ENCODE measurements at regions not wholly inside any gene's neighbourhood (a gene's known extent, or its start where the extent isn't known, plus 50 kb on each side); places are given as distances from the start of the nearest gene placed in this dataset.

GRCh38 chr2:40955042-40955441 is 503.2 kb upstream of the SLC8A1 start:
- H3K27ac ChIP-seq (ENCODE audit: low read length), result no peak overlapping the region
- 63% methylated on average over 1 of the region's 2 CpGs for WGBS (ENCODE audit: insufficient coverage)
- no peaks in the 10 kb centered on the region for H3K9me3 ChIP-seq (replicated peaks; ENCODE audit: control insufficient read depth, low read depth, low read length)
- no peaks in the 10 kb centered on the region for H3K27me3 ChIP-seq (ENCODE audit: control insufficient read depth, insufficient read depth, low read length)
- H3K36me3 ChIP-seq (ENCODE audit: control insufficient read depth, insufficient read depth, low read length), result no peaks in the 10 kb centered on the region
- no peaks in the 10 kb centered on the region for H3K4me1 ChIP-seq (ENCODE audit: control insufficient read depth, insufficient read depth, low read length)
- no peak overlapping the region for H3K4me3 ChIP-seq (ENCODE audit: low read length)
- no peak for DNase-seq

GRCh38 chr2:40955635-40956034 is 503.7 kb upstream of the SLC8A1 start:
- DNase-seq, result no peak
- Histone ChIP-seq H3K4me3 (ENCODE audit: low read length) (no peak overlapping the region), H3K27me3 (ENCODE audit: control insufficient read depth, insufficient read depth, low read length) (no peaks in the 10 kb centered on the region)

DNA sequence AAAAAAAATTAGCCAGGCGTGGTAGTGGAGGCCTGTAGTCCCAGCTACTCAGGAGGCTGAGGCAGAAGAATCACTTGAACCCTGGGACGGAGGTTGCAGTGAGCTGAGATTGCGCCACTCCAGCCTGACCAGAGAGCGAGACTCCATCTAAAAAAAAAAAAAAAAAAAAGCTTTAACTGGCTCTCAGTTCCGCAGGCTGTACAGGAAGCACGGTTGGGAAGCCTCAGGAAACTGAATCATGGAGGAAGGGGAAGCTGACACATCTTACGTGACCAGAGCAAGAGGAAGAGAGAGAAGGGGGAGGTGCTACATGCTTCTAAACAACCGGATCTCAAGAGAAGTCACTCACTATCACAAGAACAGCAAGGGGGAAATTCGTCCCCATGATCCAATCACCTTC is 505.6 kb upstream of the SLC8A1 start:
- no peak overlapping the region for H3K27ac ChIP-seq (ENCODE audit: low read length)
- peak; percentile 23 for DNase-seq
- H3K4me1 ChIP-seq (ENCODE audit: control insufficient read depth, insufficient read depth, low read length), result no peaks in the 10 kb centered on the region
- H3K9me3 ChIP-seq (replicated peaks; ENCODE audit: control insufficient read depth, low read depth, low read length), result no peaks in the 10 kb centered on the region
- no peak overlapping the region for H3K4me3 ChIP-seq (ENCODE audit: low read length)
- 94% methylated on average over 2 of the region's 9 CpGs for WGBS (ENCODE audit: insufficient coverage)
- no peaks in the 10 kb centered on the region for H3K36me3 ChIP-seq (ENCODE audit: control insufficient read depth, insufficient read depth, low read length)
- no peaks in the 10 kb centered on the region for H3K27me3 ChIP-seq (ENCODE audit: control insufficient read depth, insufficient read depth, low read length)

More at GRCh38 chr2:40955635-40956034, 503.7 kb upstream of the SLC8A1 start:
- Histone ChIP-seq H3K36me3 (ENCODE audit: control insufficient read depth, insufficient read depth, low read length) (no peaks in the 10 kb centered on the region), H3K4me1 (ENCODE audit: control insufficient read depth, insufficient read depth, low read length) (no peaks in the 10 kb centered on the region), H3K27ac (ENCODE audit: low read length) (no peak overlapping the region), H3K9me3 (replicated peaks; ENCODE audit: control insufficient read depth, low read depth, low read length) (no peaks in the 10 kb centered on the region)

DNA sequence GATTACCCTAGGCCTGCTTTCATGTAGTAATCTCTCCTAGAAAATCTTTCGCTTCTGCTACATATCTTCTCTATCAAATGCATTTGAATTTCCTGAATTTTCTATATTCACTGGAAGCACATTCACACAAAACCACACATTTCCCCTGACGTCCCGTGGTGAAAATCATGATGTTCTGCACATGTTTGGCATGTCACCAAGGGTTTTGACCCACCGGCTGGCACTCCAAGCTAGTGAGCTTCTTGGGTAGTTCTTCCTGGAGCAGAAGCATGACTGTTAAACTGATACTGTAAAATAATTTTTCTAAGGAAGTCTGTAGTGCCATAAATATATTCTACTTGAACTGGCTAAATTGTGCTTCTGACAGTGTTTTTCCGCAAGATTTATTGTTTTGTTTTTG is 510.1 kb upstream of the SLC8A1 start:
- peak; percentile 7 for DNase-seq
- Histone ChIP-seq H3K9me3 (replicated peaks; ENCODE audit: control insufficient read depth, low read depth, low read length) (no peaks in the 10 kb centered on the region), H3K4me3 (ENCODE audit: low read length) (no peak overlapping the region), H3K27ac (ENCODE audit: low read length) (no peak overlapping the region), H3K27me3 (ENCODE audit: control insufficient read depth, insufficient read depth, low read length) (no peaks in the 10 kb centered on the region), H3K36me3 (ENCODE audit: control insufficient read depth, insufficient read depth, low read length) (no peaks in the 10 kb centered on the region), H3K4me1 (ENCODE audit: control insufficient read depth, insufficient read depth, low read length) (no peaks in the 10 kb centered on the region)
- 88% methylated on average over 1 of the region's 5 CpGs for WGBS (ENCODE audit: insufficient coverage)

GRCh38 chr2:40964509-40965250 is 512.8 kb upstream of the SLC8A1 start:
- no peaks in the 10 kb centered on the region for H3K9me3 ChIP-seq (replicated peaks; ENCODE audit: control insufficient read depth, low read depth, low read length)
- DNase-seq, result peak; percentile 30
- 60% methylated on average over 1 of the region's 3 CpGs for WGBS (ENCODE audit: insufficient coverage)
- H3K27me3 ChIP-seq (ENCODE audit: control insufficient read depth, insufficient read depth, low read length), result no peaks in the 10 kb centered on the region
- H3K4me3 ChIP-seq (ENCODE audit: low read length), result no peak overlapping the region
- no peaks in the 10 kb centered on the region for H3K36me3 ChIP-seq (ENCODE audit: control insufficient read depth, insufficient read depth, low read length)
- H3K4me1 ChIP-seq (ENCODE audit: control insufficient read depth, insufficient read depth, low read length), result no peaks in the 10 kb centered on the region
- no peak overlapping the region for H3K27ac ChIP-seq (ENCODE audit: low read length)

GRCh38 chr2:40967451-40967850 is 515.6 kb upstream of the SLC8A1 start:
- WGBS (ENCODE audit: insufficient coverage), result 100% methylated on average over 2 of the region's 4 CpGs
- DNase-seq, result no peak
- Histone ChIP-seq H3K4me3 (ENCODE audit: low read length) (no peak overlapping the region), H3K27ac (ENCODE audit: low read length) (no peak overlapping the region), H3K4me1 (ENCODE audit: control insufficient read depth, insufficient read depth, low read length) (no peaks in the 10 kb centered on the region), H3K9me3 (replicated peaks; ENCODE audit: control insufficient read depth, low read depth, low read length) (no peaks in the 10 kb centered on the region), H3K27me3 (ENCODE audit: control insufficient read depth, insufficient read depth, low read length) (no peaks in the 10 kb centered on the region), H3K36me3 (ENCODE audit: control insufficient read depth, insufficient read depth, low read length) (no peaks in the 10 kb centered on the region)

DNA sequence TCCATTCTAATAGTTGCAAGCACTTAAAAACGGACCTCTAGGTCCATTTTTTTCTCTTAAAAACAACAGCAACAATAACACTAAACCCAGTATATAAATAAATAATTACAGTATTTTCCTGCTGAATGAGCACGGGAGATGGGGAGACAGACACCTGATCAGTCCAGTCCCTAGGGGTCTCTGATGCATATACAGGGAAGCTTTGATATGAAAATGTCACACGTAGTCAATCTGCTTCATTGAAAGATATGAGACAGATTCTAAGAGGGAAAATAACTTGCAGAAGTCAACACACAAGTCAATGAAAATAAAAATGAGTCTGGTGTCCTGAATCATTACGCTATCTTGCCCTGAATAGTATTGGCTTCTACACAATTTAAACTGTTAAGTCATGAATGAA is 523.3 kb upstream of the SLC8A1 start:
- H3K4me3 ChIP-seq (ENCODE audit: low read length), result no peak overlapping the region
- no peak overlapping the region for H3K27ac ChIP-seq (ENCODE audit: low read length)
- H3K9me3 ChIP-seq (replicated peaks; ENCODE audit: control insufficient read depth, low read depth, low read length), result no peaks in the 10 kb centered on the region
- H3K27me3 ChIP-seq (ENCODE audit: control insufficient read depth, insufficient read depth, low read length), result no peaks in the 10 kb centered on the region
- DNase-seq, result no peak
- H3K36me3 ChIP-seq (ENCODE audit: control insufficient read depth, insufficient read depth, low read length), result no peaks in the 10 kb centered on the region
- no peaks in the 10 kb centered on the region for H3K4me1 ChIP-seq (ENCODE audit: control insufficient read depth, insufficient read depth, low read length)
- WGBS (ENCODE audit: insufficient coverage), result no CpG with 5 or more reads among the region's 4 CpGs

- no peak overlapping the region for H3K4me3 ChIP-seq (ENCODE audit: low read length)
Observed at GRCh38 chr2:40997362-40997761, 545.5 kb upstream of the SLC8A1 start.

DNA sequence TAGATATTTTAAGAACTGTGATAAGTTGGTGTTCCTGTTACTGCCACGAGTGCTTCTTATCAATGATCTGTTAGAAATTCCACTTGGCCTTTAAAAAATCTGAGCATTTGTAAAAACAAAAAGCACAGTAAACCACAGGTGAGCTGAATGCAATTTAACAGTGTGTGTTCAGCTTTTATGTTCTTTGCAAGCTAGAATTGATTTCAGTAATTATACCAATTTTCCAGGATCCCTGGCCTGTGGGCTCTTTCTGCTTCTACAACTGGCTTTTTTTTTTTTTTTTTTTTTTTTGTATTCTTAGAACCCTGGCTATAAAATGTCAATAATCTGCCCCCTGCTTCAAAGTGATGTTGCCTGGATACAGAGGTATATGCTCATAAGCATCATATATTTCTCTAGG is 548.5 kb upstream of the SLC8A1 start:
- no peak for DNase-seq
- Histone ChIP-seq H3K27me3 (ENCODE audit: control insufficient read depth, insufficient read depth, low read length) (no peaks in the 10 kb centered on the region), H3K4me1 (ENCODE audit: control insufficient read depth, insufficient read depth, low read length) (no peaks in the 10 kb centered on the region), H3K36me3 (ENCODE audit: control insufficient read depth, insufficient read depth, low read length) (no peaks in the 10 kb centered on the region), H3K4me3 (ENCODE audit: low read length) (no peak overlapping the region), H3K27ac (ENCODE audit: low read length) (no peak overlapping the region), H3K9me3 (replicated peaks; ENCODE audit: control insufficient read depth, low read depth, low read length) (no peaks in the 10 kb centered on the region)
- no CpG with 5 or more reads among the region's 1 CpG for WGBS (ENCODE audit: insufficient coverage)

More at GRCh38 chr2:40997362-40997761, 545.5 kb upstream of the SLC8A1 start:
- no peak for DNase-seq
- no CpG with 5 or more reads among the region's 4 CpGs for WGBS (ENCODE audit: insufficient coverage)
- H3K27me3 ChIP-seq (ENCODE audit: control insufficient read depth, insufficient read depth, low read length), result no peaks in the 10 kb centered on the region
- no peaks in the 10 kb centered on the region for H3K9me3 ChIP-seq (replicated peaks; ENCODE audit: control insufficient read depth, low read depth, low read length)
- H3K4me1 ChIP-seq (ENCODE audit: control insufficient read depth, insufficient read depth, low read length), result no peaks in the 10 kb centered on the region
- no peak overlapping the region for H3K27ac ChIP-seq (ENCODE audit: low read length)
- H3K36me3 ChIP-seq (ENCODE audit: control insufficient read depth, insufficient read depth, low read length), result no peaks in the 10 kb centered on the region

DNA sequence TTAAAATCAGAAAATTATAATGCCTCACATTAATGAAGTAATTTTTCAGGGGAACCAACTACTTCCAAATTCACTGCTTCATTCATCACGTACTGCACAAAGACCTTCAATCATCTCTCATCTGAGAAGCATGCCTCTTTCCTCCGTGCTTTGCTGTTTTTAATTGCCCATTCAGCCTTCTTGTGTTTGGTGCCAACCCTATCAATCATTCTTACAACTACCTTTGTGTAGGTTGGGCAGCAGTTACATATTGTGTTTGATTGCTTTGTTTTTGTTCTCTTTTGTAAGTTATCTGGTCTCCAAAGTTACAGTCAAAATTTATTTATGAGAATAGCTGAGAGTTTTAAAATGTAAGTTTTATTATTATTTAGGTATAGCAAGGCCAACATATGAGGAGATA is 549.0 kb upstream of the SLC8A1 start:
- no peak for DNase-seq
- H3K27me3 ChIP-seq (ENCODE audit: control insufficient read depth, insufficient read depth, low read length), result no peaks in the 10 kb centered on the region
- no peaks in the 10 kb centered on the region for H3K36me3 ChIP-seq (ENCODE audit: control insufficient read depth, insufficient read depth, low read length)
- WGBS (ENCODE audit: insufficient coverage), result no CpG with 5 or more reads among the region's 2 CpGs
- H3K27ac ChIP-seq (ENCODE audit: low read length), result no peak overlapping the region
- H3K4me1 ChIP-seq (ENCODE audit: control insufficient read depth, insufficient read depth, low read length), result no peaks in the 10 kb centered on the region
- no peaks in the 10 kb centered on the region for H3K9me3 ChIP-seq (replicated peaks; ENCODE audit: control insufficient read depth, low read depth, low read length)
- no peak overlapping the region for H3K4me3 ChIP-seq (ENCODE audit: low read length)

GRCh38 chr2:41004700-41005099 is 552.8 kb upstream of the SLC8A1 start:
- Histone ChIP-seq H3K4me3 (ENCODE audit: low read length) (no peak overlapping the region), H3K27me3 (ENCODE audit: control insufficient read depth, insufficient read depth, low read length) (no peaks in the 10 kb centered on the region), H3K36me3 (ENCODE audit: control insufficient read depth, insufficient read depth, low read length) (no peaks in the 10 kb centered on the region), H3K9me3 (replicated peaks; ENCODE audit: control insufficient read depth, low read depth, low read length) (no peaks in the 10 kb centered on the region), H3K4me1 (ENCODE audit: control insufficient read depth, insufficient read depth, low read length) (no peaks in the 10 kb centered on the region), H3K27ac (ENCODE audit: low read length) (no peak overlapping the region)
- no peak for DNase-seq
- no CpG with 5 or more reads among the region's 2 CpGs for WGBS (ENCODE audit: insufficient coverage)

Measured in muscle of leg (tissue), 3 donors.